GM12878 (cell line): ENCODE measurements at regions not wholly inside any gene's neighbourhood (a gene's known extent, or its start where the extent isn't known, plus 50 kb on each side); places are given as distances from the start of the nearest gene placed in this dataset.

Source experiments
- ATAC-seq: fragments of 200-7000 bp; cut with Tn5 transposase; 3 replicates; pipeline ENCODE4 v1.9.1; 2020; ENCODE audit warnings: mild to moderate bottlenecking, moderate library complexity
- BruUV-seq: library from RNA; stranded (reverse); fragments of 400-500 nt; replicated peaks from 2 replicates; lab custom pipeline; 2021; lab: Mats Ljungman, UMichigan
- CTCF ChIA-PET: fragments of 300-600 bp; sonication (Branson Sonifier 250); formaldehyde crosslinking; extraction: SDS; loops from one replicate; lab custom pipeline; 2021; ENCODE audit warnings: inconsistent platforms; lab: Yijun Ruan, JAX
- POLR2A ChIA-PET: fragments of 350-600 bp; formaldehyde crosslinking; extraction: SDS; loops from one replicate; lab custom pipeline; 2021; ENCODE audit warnings: inconsistent platforms; lab: Charles Lee
- RAD21 ChIA-PET: fragments of 300-600 bp; sonication (Branson Sonifier 250); formaldehyde crosslinking; loops from one replicate; lab custom pipeline; 2023; ENCODE audit warnings: antibody characterized with exemption; ENCODE audit not compliant: unreplicated experiment; lab: Charles Lee
- SMC1A ChIA-PET: fragments of 300-600 bp; sonication (Branson Sonifier 250); formaldehyde crosslinking; loops from one replicate; lab custom pipeline; 2023; ENCODE audit not compliant: unreplicated experiment, uncharacterized antibody; lab: Charles Lee
- DNase-seq: peaks from one replicate; pipeline ENCODE4 v3.0.0-alpha.2; 2011; ENCODE audit warnings: low read depth, low spot score
- FAIRE-seq: peaks from 3 replicates; lab custom pipeline; 2011; peaks lifted over from hg19 to GRCh38; lab: Jason Lieb, UNC
- H2AFZ ChIP-seq: 2 replicates; pipeline ENCODE4 v1.6.0; 2011; ENCODE audit warnings: low read depth, low read length, control low read depth; ENCODE audit not compliant: control insufficient read depth
- H3K27ac ChIP-seq: 2 replicates; pipeline ENCODE4 v1.5.1; 2011; ENCODE audit warnings: control low read depth; ENCODE audit not compliant: control insufficient read depth, insufficient read depth
- H3K27me3 ChIP-seq, 2 experiments: replicated peaks in 1 of 2; 2 replicates each; pipeline versions ENCODE4 v1.6.0 to v1.6.1; 2011; ENCODE audit warnings: low read length in 1 of 2; ENCODE audit not compliant: control insufficient read depth in 2 of 2, insufficient read depth in 2 of 2
- H3K36me3 ChIP-seq, 2 experiments: 2 replicates each; pipeline ENCODE4 v1.5.1; 2011; ENCODE audit warnings: low read length in 1 of 2; ENCODE audit not compliant: control insufficient read depth in 2 of 2, insufficient read depth in 2 of 2
- H3K4me1 ChIP-seq: 2 replicates; pipeline ENCODE4 v1.6.1; 2011; ENCODE audit warnings: mild to moderate bottlenecking, low read length, moderate library complexity, mixed read lengths; ENCODE audit not compliant: control insufficient read depth, insufficient read depth
- H3K4me2 ChIP-seq: 2 replicates; pipeline ENCODE4 v1.6.0; 2011; ENCODE audit warnings: control low read depth; ENCODE audit not compliant: control insufficient read depth, insufficient read depth
- H3K4me3 ChIP-seq: fragments of 200-600 bp; sonication (generic); 2 replicates; pipeline ENCODE4 v1.5.1; 2016
- H3K79me2 ChIP-seq: 2 replicates; pipeline ENCODE4 v1.6.0; 2011; ENCODE audit warnings: low read length; ENCODE audit not compliant: control insufficient read depth, insufficient read depth
- H3K9ac ChIP-seq: 2 replicates; pipeline ENCODE4 v1.8.0; 2011; ENCODE audit warnings: low read length, control low read depth, mixed read lengths; ENCODE audit not compliant: control insufficient read depth, insufficient read depth
- H3K9me3 ChIP-seq: replicated peaks from 3 replicates; pipeline ENCODE4 v1.5.1; 2011; ENCODE audit warnings: mild to moderate bottlenecking, low read length; ENCODE audit not compliant: control insufficient read depth, insufficient read depth
- H4K20me1 ChIP-seq: 2 replicates; pipeline ENCODE4 v1.6.0; 2011; ENCODE audit not compliant: control insufficient read depth, insufficient read depth
- CBX3 ChIP-seq: fragments of 200-600 bp; sonication (generic); IDR thresholded peaks from 2 replicates; pipeline ENCODE4 v1.6.1; 2016; ENCODE audit warnings: low read depth, borderline replicate concordance
- CHD1 ChIP-seq: IDR thresholded peaks from 2 replicates; pipeline ENCODE4 v1.6.1; 2012; ENCODE audit warnings: low read depth, low read length, improper control_type of control experiment
- EP300 ChIP-seq, 2 experiments: fragments of 150-350 bp in 1 of 2; IDR thresholded peaks; 2 replicates each; pipeline ENCODE4 v1.6.1; 2011 to 2012; ENCODE audit warnings: low read depth in 2 of 2, low read length in 2 of 2, borderline replicate concordance in 1 of 2, improper control_type of control experiment in 1 of 2, inconsistent platforms in 1 of 2; ENCODE audit not compliant: control insufficient read depth in 1 of 2
- HDAC6 ChIP-seq: fragments of 200-600 bp; sonication (generic); IDR thresholded peaks from one replicate; pipeline ENCODE4 v1.8.0; 2017; ENCODE audit warnings: antibody characterized with exemption; ENCODE audit not compliant: unreplicated experiment
- JUND ChIP-seq: IDR thresholded peaks from 2 replicates; pipeline ENCODE4 v1.6.1; 2012; ENCODE audit warnings: low read depth, mild to moderate bottlenecking, low read length, improper control_type of control experiment, moderate library complexity
- KDM1A ChIP-seq: fragments of 200-600 bp; sonication (generic); IDR thresholded peaks from 2 replicates; pipeline ENCODE4 v1.6.1; 2016; ENCODE audit warnings: borderline replicate concordance
- MTA2 ChIP-seq: fragments of 450-650 bp; IDR thresholded peaks from 2 replicates; pipeline ENCODE4 v1.6.1; 2016; ENCODE audit warnings: low read depth, mild to moderate bottlenecking, moderate library complexity
- NR2F1 ChIP-seq: fragments of 450-650 bp; conservative IDR thresholded peaks from 2 replicates; pipeline ENCODE4 v1.6.1; 2017; ENCODE audit warnings: mild to moderate bottlenecking
- POLR2AphosphoS5 ChIP-seq: IDR thresholded peaks from 2 replicates; pipeline ENCODE4 v1.6.1; 2011; ENCODE audit warnings: mild to moderate bottlenecking, low read length, inconsistent platforms
- RCOR1 ChIP-seq: conservative IDR thresholded peaks from 2 replicates; pipeline ENCODE4 v1.6.1; 2012; ENCODE audit warnings: low read depth, low read length, improper control_type of control experiment
- RUNX3 ChIP-seq: IDR thresholded peaks from 2 replicates; pipeline ENCODE4 v1.6.1; 2012; ENCODE audit warnings: low read length, inconsistent platforms
- SUZ12 ChIP-seq: fragments of 200-600 bp; sonication (generic); IDR thresholded peaks from one replicate; pipeline ENCODE4 v1.6.1; 2018; ENCODE audit warnings: antibody characterized with exemption, mild to moderate bottlenecking; ENCODE audit not compliant: unreplicated experiment
- TAF1 ChIP-seq: IDR thresholded peaks from 2 replicates; pipeline ENCODE4 v1.6.1; 2011; ENCODE audit warnings: mild to moderate bottlenecking, low read depth, low read length, borderline replicate concordance
- TBL1XR1 ChIP-seq: IDR thresholded peaks from 2 replicates; pipeline ENCODE4 v1.6.1; 2012; ENCODE audit warnings: low read depth, low read length, improper control_type of control experiment
- TCF12 ChIP-seq: IDR thresholded peaks from 2 replicates; pipeline ENCODE4 v1.6.1; 2011; ENCODE audit warnings: low read depth, mild to moderate bottlenecking, low read length
- YY1 ChIP-seq: IDR thresholded peaks from 2 replicates; pipeline ENCODE4 v1.6.1; 2011; ENCODE audit warnings: low read depth, mild to moderate bottlenecking, low read length
- ZNF217 ChIP-seq: fragments of 450-650 bp; IDR thresholded peaks from 2 replicates; pipeline ENCODE4 v1.6.1; 2017; ENCODE audit warnings: antibody characterized with exemption, mild to moderate bottlenecking
- in situ Hi-C: fragments of 300-500 bp; cut with MboI; formaldehyde crosslinking; loops from 9 replicates; pipeline ENCODE4 v1.14.3; 2018; ENCODE audit warnings: mixed read lengths
- intact Hi-C: fragments of 100-400 bp; cut with micrococcal nuclease; formaldehyde crosslinking; loops from one replicate; pipeline ENCODE4 v1.14.2; 2022; ENCODE audit not compliant: unreplicated experiment
- TF ChIP-seq, protein P1 (sequence below): IDR thresholded peaks from 2 replicates; pipeline ENCODE4 v1.6.1; 2012; ENCODE audit warnings: mild to moderate bottlenecking, low read depth, low read length
- TF ChIP-seq, protein P2 (sequence below): fragments of 450-650 bp; IDR thresholded peaks from 2 replicates; pipeline ENCODE4 v1.6.1; 2016; ENCODE audit warnings: mild to moderate bottlenecking
- TF ChIP-seq, protein P3 (sequence below): fragments of 450-650 bp; IDR thresholded peaks from 2 replicates; pipeline ENCODE4 v1.6.1; 2014; ENCODE audit warnings: mild to moderate bottlenecking

DNA sequence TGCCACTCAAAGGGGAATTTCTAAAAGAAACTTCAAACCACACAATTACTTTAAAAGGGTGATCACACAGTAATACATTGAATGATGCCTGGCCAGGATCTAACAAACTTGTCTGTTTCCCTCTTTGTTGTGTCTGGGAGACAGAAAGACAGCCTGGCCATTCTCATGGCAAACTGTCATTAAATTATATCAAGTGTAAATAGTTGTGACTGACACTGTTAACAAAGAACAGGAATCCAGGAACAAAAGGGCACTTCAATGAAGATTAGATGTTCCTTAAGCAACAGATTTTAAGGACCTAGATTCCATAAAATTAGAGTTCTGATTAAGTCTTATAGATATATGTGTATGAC is 383.6 kb downstream of the KCNJ2 start:
- no peak overlapping the region for H3K4me2 ChIP-seq
- no peak overlapping the region for H2AFZ ChIP-seq
- RAD21 ChIA-PET = interaction anchor here (0.7 to 3.7 kb wide), 12 partner anchors 11 to 1027 kb away, joined by 3 to 26 read pairs (median 5); partner anchors contain the start of gene KCNJ2
- CTCF ChIA-PET = interaction anchor here (0.9 to 5.8 kb wide), 24 partner anchors 9 to 1031 kb away, joined by 3 to 76 read pairs (median 4); no protein-coding TSS in a partner anchor
- H4K20me1 ChIP-seq = no peaks in the 10 kb centered on the region
- TF ChIP-seq ZNF217 = no peak
- TF ChIP-seq YY1 = no peak
- TF ChIP-seq TCF12 = no peak
- TF ChIP-seq, protein P1, sequence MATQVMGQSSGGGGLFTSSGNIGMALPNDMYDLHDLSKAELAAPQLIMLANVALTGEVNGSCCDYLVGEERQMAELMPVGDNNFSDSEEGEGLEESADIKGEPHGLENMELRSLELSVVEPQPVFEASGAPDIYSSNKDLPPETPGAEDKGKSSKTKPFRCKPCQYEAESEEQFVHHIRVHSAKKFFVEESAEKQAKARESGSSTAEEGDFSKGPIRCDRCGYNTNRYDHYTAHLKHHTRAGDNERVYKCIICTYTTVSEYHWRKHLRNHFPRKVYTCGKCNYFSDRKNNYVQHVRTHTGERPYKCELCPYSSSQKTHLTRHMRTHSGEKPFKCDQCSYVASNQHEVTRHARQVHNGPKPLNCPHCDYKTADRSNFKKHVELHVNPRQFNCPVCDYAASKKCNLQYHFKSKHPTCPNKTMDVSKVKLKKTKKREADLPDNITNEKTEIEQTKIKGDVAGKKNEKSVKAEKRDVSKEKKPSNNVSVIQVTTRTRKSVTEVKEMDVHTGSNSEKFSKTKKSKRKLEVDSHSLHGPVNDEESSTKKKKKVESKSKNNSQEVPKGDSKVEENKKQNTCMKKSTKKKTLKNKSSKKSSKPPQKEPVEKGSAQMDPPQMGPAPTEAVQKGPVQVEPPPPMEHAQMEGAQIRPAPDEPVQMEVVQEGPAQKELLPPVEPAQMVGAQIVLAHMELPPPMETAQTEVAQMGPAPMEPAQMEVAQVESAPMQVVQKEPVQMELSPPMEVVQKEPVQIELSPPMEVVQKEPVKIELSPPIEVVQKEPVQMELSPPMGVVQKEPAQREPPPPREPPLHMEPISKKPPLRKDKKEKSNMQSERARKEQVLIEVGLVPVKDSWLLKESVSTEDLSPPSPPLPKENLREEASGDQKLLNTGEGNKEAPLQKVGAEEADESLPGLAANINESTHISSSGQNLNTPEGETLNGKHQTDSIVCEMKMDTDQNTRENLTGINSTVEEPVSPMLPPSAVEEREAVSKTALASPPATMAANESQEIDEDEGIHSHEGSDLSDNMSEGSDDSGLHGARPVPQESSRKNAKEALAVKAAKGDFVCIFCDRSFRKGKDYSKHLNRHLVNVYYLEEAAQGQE = no peak
- no peak for TF ChIP-seq RUNX3
- no peak for TF ChIP-seq RCOR1
- TF ChIP-seq HDAC6 = no peak
- no peak for TF ChIP-seq MTA2
- TF ChIP-seq KDM1A = no peak
- TF ChIP-seq TBL1XR1 = no peak
- TF ChIP-seq, protein P2, sequence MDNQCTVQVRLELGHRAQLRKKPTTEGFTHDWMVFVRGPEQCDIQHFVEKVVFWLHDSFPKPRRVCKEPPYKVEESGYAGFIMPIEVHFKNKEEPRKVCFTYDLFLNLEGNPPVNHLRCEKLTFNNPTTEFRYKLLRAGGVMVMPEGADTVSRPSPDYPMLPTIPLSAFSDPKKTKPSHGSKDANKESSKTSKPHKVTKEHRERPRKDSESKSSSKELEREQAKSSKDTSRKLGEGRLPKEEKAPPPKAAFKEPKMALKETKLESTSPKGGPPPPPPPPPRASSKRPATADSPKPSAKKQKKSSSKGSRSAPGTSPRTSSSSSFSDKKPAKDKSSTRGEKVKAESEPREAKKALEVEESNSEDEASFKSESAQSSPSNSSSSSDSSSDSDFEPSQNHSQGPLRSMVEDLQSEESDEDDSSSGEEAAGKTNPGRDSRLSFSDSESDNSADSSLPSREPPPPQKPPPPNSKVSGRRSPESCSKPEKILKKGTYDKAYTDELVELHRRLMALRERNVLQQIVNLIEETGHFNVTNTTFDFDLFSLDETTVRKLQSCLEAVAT = no peak
- TF ChIP-seq EP300 (IDR thresholded peaks at IDR 0.05; ENCODE audit: borderline replicate concordance in 1 of 2, control insufficient read depth in 1 of 2, low read depth in 2 of 2, low read length in 2 of 2) = no peak
- no peak for TF ChIP-seq CBX3
- TF ChIP-seq POLR2AphosphoS5 = no peak
- TF ChIP-seq JUND = no peak
- TF ChIP-seq TAF1 = no peak
- TF ChIP-seq NR2F1 = no peak
- TF ChIP-seq CHD1 = no peak
- TF ChIP-seq, protein P3, sequence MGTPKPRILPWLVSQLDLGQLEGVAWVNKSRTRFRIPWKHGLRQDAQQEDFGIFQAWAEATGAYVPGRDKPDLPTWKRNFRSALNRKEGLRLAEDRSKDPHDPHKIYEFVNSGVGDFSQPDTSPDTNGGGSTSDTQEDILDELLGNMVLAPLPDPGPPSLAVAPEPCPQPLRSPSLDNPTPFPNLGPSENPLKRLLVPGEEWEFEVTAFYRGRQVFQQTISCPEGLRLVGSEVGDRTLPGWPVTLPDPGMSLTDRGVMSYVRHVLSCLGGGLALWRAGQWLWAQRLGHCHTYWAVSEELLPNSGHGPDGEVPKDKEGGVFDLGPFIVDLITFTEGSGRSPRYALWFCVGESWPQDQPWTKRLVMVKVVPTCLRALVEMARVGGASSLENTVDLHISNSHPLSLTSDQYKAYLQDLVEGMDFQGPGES = no peak
- no peak for TF ChIP-seq SUZ12
- POLR2A ChIA-PET = no interaction called here
- no TSS peak for BruUV-seq
- H3K27me3 ChIP-seq = no peaks in the 10 kb centered on the region
- no peaks in the 10 kb centered on the region for H3K36me3 ChIP-seq
- no peaks in the 10 kb centered on the region for H3K9me3 ChIP-seq
- H3K4me1 ChIP-seq = no peaks in the 10 kb centered on the region
- in situ Hi-C loops (loop anchor here (10.0 kb wide), 1 partner anchor 988 kb away; no protein-coding TSS in a partner anchor), intact Hi-C loops (loop anchor here (5.0 to 10.0 kb wide), 7 partner anchors 186 to 1026 kb away; partner anchors contain the start of gene KCNJ2)
- no peak overlapping the region for H3K9ac ChIP-seq
- no peak overlapping the region for H3K27ac ChIP-seq
- no peak for ATAC-seq
- SMC1A ChIA-PET = interaction anchor here (0.6 to 4.1 kb wide), 26 partner anchors 8 to 1027 kb away, joined by 3 to 51 read pairs (median 5); no protein-coding TSS in a partner anchor
- no peaks in the 10 kb centered on the region for H3K79me2 ChIP-seq
- FAIRE-seq = no peak
- no peak overlapping the region for H3K4me3 ChIP-seq
- no peak for DNase-seq
